NCI-H1092 treated with DMSO at 0.1 percent for 48 hours (cell line): ENCODE measurements at regions not wholly inside any gene's neighbourhood (a gene's known extent, or its start where the extent isn't known, plus 50 kb on each side); places are given as distances from the start of the nearest gene placed in this dataset.

Experiments
- DNase-seq: peaks from one replicate; lab custom pipeline; 2025; lab: John Stamatoyannopoulos, UW

DNA sequence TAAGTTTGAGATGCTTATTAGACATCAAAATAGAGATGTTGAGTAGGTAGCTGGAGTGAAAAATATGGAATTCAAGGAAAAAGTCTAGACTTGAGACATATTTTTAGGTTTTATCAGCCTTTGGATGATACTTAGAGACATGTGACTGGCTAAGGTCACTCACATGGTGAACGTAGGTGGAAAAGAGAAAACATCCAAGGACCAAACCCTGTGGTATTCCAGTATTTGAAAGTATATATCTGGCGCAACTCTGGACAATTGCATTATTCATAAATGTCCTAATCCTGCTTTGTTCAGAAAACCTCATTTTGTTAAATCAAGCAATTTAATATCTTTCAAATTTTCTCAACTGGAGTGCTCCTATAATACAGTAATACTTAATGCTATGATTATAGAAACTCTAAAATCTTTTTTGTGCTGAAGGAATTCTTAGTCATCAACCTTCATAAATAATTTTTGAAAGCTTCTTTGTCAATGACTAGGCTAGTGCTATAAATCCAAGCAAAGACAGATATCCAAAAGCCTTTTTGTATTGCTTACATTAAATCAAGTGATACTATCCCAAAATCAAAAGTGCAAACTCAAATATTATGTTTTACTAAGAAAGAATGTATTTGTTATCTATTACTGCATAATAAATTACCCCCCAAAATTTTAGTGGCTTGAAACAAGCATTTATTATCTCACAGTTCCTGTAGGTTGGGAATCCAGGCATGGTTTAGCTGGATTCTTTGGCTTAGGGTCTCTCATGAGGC lies 452.0 kb downstream of the ENC1 start:
- no peak for DNase-seq

DNA sequence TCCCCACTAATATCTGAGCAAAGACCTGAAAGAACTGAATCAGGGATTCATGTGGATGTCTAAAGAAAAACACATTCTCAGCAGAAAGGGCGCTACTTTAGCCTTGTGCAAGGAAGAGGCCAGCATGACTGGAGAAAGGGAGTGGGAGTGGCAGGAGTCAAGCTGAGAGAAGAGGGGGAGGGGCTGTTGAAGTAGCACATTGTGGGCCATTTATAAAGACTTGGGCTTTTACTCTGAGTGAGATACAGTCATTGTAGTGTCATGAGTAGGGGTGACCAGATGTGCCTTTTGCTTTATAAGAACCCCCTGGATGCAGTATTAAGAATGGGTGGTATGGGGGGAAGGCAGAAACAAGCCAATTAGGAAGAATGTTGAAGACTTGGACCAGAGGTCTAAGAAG lies 452.8 kb downstream of the ENC1 start:
- no peak for DNase-seq

DNA sequence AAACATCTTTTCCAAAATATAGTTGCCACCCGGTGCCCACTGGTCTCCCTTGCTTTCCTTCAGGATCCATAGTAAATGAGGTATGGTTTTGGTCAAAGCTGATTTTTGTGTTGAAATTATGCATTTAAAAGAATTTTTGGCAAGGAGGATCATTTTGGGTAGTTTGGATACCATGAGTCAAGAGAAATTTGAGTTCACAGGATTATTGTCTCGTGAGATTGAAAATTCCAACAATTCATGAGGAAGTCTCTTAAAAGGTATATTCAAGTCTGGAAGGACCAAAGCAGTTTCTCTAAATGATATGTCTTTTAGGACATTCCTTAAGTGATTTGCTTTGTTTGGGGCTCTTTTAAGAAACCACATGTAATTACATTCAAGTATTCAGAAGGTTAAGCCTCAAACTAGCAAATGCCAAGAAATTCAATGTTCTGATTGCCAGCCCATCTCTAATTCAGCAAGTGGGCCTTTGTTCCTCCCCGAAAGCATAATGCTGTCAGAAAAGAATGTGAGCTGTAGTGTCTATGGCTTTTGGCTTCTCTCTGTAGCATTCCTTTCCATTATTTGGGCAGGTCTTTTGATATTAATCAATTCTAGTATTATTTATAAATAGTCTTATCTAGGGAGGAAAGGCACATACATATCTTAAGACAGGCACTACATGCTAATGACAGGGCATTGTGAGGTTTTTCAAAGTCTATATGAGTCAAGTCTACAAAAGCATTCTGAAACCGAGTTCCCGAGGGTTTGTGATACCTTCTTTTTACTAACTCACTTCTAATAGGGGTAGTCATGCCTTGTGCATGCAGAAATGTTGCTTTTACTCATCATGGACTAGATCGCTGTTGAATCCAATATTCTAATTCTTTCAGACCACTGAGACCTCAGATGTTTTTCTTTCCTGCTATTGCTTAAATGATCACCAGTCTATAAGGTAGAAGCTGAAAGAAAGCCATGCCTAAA lies 453.9 kb downstream of the ENC1 start:
- no peak for DNase-seq

- DNase-seq = peak; percentile 33
Observed at GRCh38 chr5:74185599-74185998, 454.9 kb downstream of the ENC1 start.

DNA sequence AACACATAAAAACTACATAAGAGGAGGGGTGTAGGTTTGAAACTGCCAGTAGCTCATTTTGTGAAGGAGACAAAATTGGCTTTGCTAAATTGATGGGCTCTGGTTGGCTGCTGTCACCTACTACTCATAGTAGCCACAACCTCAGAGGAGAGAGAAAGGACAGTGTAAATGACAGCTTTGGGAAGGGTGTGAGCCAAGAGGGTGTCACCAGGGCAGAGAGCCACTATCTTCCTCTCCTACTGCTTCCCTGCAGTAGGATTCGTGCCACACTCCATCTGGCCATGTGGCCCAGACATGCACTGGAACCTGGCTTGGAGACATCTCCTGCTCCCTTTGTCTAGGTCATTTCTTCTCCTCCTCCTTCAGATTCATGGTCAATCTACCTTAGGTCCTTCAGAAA lies 455.9 kb downstream of the ENC1 start:
- no peak for DNase-seq

GRCh38 chr5:74183041-74183440 lies 457.5 kb downstream of the ENC1 start:
- DNase-seq = no peak

DNA sequence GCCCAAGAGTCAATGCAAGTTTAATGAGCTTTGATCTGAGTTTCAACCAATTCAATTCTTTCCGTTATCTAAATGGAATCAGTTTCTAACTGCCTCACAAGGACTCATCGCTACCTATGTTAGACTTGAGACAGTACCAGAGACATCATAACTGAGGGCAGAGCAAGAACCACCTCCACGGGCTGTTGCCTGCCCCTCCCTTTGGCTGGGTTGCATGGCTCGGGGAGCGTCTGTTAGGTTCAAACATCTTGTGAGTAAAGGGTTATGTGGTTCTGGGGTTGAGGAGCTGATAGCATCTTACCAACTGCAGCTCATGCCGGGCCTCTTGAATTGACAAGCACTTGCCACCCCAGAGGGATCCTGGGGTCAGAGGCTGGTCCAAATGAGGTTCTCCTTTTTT lies 457.9 kb downstream of the ENC1 start:
- DNase-seq = no peak

- no peak for DNase-seq
Observed at GRCh38 chr5:74179701-74180100, 460.8 kb downstream of the ENC1 start.

DNA sequence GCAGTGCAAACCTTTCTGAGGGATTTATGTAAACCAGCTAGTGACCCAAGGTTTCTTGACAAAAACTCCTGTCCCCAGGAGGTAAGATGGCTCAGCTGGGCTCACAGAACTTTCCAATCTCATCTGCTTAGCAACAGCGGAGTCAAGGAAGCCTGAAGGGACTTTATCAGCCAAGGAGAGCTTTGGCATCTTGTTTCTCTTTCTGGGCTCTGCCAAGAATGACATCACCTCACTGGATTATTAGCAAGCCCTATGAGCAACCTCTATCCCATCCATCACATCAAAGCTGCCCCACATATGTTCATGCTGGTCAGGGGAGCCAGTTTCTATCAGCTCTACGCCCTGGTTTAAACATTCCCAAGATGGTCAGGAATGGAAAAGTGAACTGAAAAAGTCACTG lies 461.3 kb downstream of the ENC1 start:
- DNase-seq = no peak

- no peak for DNase-seq
Observed at GRCh38 chr5:74177961-74178360, 462.6 kb downstream of the ENC1 start.

- no peak for DNase-seq
Observed at GRCh38 chr5:74174366-74174765, 466.2 kb downstream of the ENC1 start.

GRCh38 chr5:74173665-74174064 lies 466.9 kb downstream of the ENC1 start:
- DNase-seq = no peak

DNA sequence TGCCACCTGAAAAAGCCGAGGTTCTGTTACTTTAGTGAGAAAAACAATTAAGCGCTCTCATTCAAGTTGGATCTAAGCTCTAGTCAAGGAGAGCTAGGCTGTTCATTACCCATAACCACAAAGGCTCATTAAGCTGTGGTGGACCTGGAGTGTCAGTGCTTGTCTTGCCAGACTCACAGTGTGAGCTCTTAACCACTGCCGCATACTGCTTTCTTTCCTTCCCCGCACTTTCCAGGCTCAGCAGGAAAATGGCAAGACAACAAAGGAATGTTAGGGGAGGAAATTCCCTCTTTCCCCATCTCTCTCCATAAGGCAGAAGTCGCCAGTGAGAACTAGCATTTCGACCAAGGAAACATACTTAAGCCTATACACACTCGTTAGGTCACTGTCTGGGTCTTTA lies 467.3 kb downstream of the ENC1 start:
- no peak for DNase-seq

- no peak for DNase-seq
Observed at GRCh38 chr5:74169701-74170100, 470.8 kb downstream of the ENC1 start.

DNA sequence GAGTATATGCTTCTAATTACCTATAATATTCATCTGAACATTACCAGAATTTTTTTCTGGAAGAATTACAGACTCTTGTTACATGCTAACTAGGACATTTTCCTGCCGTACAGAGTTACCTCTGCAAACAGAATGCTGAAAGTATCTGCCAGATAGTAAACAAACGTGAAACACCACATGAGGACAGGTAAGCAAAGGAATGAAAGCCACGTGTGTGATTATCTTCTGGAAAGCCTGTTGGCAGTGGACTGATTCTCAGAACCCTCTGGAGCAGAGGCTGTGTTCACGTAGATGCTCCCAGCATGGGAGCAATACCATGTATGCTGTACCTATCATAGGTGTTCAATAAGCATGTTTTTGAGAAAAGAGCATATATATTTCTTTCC lies 472.6 kb downstream of the ENC1 start:
- DNase-seq = peak; percentile 2

DNA sequence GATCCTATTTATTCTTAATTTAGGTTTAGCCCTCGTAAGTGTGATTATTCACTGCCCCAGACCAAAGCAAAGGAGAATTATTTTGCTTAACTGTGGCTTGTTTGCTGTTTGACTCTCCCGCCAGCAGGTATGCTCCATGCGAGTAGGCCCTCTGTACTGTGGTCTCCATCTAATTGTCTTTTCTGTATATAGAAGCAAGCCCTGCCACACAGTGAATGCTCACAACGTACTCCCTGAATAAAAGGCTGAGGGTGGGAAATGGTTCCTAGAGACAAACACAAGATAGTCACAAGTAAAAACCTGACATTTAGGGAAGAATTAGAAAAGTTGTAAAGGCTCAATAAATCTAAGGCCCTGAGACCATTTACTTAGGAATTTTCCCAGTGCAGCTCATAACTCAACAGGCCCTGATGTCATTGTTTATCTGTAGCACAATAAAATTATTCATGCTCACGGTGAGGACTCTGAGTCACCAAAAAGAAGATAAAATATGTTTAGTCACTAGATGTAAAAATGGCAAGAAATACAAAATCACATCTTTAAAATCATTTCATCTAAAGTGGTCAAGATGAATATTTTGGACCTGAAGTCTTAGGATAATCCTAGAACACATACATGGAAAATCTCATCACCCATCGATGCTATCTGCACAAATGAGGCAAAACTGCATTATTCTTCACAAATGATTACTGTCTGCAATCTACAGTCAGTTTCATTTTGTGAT lies 473.2 kb downstream of the ENC1 start:
- no peak for DNase-seq

DNA sequence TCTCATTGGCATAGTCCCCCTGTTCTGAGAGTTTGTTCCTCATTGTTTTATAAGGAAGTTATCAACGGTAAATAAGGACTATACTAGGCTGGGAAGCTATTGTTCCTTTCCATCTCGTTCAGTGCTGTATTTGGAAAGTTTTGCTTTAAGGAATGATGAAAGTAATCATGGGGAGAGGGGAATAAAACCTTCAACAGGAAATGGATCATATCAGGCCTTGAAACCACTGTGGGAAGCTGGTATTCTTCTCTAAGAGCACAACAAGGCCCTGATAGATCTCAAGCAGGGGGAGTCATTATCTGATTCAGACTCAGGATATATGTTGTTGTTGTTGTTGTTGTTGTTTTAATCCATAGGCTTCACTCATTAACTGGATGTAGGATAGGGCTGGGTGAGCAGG lies 474.5 kb downstream of the ENC1 start:
- DNase-seq = no peak

GRCh38 chr5:74164725-74165235 lies 475.7 kb downstream of the ENC1 start:
- no peak for DNase-seq

- no peak for DNase-seq
Observed at GRCh38 chr5:74162524-74162923, 478.0 kb downstream of the ENC1 start.

- DNase-seq = no peak
Observed at GRCh38 chr5:74161170-74161569, 479.4 kb downstream of the ENC1 start.

- no peak for DNase-seq
Observed at GRCh38 chr5:74156728-74157383, 483.7 kb downstream of the ENC1 start.

DNA sequence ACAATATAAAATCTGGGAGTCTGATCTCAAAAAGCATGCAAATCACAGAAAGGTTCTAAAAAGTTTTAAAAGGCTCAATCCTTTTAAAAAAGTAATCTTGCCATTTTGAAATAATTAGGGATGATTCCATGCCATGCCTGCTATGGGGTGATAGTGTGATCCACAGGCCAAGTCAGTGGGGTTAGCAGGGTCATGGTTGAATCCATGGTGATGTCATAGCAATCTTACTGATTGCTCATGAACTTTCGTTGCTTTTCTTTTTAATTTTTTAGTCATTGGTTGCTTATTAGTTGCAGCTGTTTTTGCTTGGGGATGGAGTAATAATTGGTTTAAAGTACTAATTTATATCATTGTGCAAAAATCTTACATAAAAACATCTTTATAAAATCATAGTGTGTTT lies 485.0 kb downstream of the ENC1 start:
- DNase-seq = no peak
